ENCODE measurements at regions not wholly inside any gene's neighbourhood (a gene's known extent, or its start where the extent isn't known, plus 50 kb on each side); places are given as distances from the start of the nearest gene placed in this dataset.

- no peak overlapping the region for H3K27ac ChIP-seq (ENCODE audit: low read depth in 2 of 2, low read length in 1 of 2)
- H3K79me2 ChIP-seq (ENCODE audit: insufficient read depth) = no peaks in the 10 kb centered on the region
- H3K9ac ChIP-seq = no peak overlapping the region
- H3K4me2 ChIP-seq = no peak overlapping the region
- no peaks in the 10 kb centered on the region for H3K9me2 ChIP-seq
- POLR2A ChIA-PET = no interaction called here
- no peaks in the 10 kb centered on the region for H3K27me3 ChIP-seq (ENCODE audit: insufficient read depth)
- TF ChIP-seq JUND (IDR thresholded peaks at IDR 0.05) (no peak), GATA2 (CRISPR knock-in tag; IDR thresholded peaks at IDR 0.05) (no peak), MAX (IDR thresholded peaks at IDR 0.05; ENCODE audit: low read depth) (no peak), GABPA (IDR thresholded peaks at IDR 0.05; ENCODE audit: low read depth) (no peak), NRF1 (IDR thresholded peaks at IDR 0.05; ENCODE audit: low read depth, low read length) (no peak), POLR2AphosphoS5 (IDR thresholded peaks at IDR 0.05; ENCODE audit: low read depth, low read length) (no peak), EZH2phosphoT487 (IDR thresholded peaks at IDR 0.05; ENCODE audit: borderline replicate concordance, low read depth) (no peak), SMC3 (IDR thresholded peaks at IDR 0.05; ENCODE audit: low read depth, low read length) (0 out of 2 replicates have a peak, but pooled peaks have one; percentile 17), PBX3 (IDR thresholded peaks at IDR 0.05) (no peak), CTCF (IDR thresholded peaks at IDR 0.05) (peak; percentile 80), FOXM1 (IDR thresholded peaks at IDR 0.05; ENCODE audit: low read depth) (no peak), SIN3A (IDR thresholded peaks at IDR 0.05; ENCODE audit: borderline replicate concordance, low read depth, low read length) (no peak), RAD21 (IDR thresholded peaks at IDR 0.05; ENCODE audit: low read length) (peak; percentile 53)
- peak; percentile 28 for DNase-seq
- H3K9me3 ChIP-seq = no peaks in the 10 kb centered on the region
- no peaks in the 10 kb centered on the region for H4K20me1 ChIP-seq (ENCODE audit: insufficient read depth)
- 45% methylated on average over 4 of the region's 4 CpGs for WGBS (ENCODE audit: low lambda C conversion rate)
- peaks cover 0 to 17% of the 10 kb centered on the region in 2 experiments; a peak in 3 of 4 replicates for H3K4me1 ChIP-seq (ENCODE audit: control insufficient read depth in 1 of 2, insufficient read depth in 2 of 2, low read depth in 1 of 2, low read length in 1 of 2)
- H3F3A ChIP-seq (replicated peaks; ENCODE audit: insufficient read depth) = peaks cover 18% of the 10 kb centered on the region
- H3K36me3 ChIP-seq (replicated peaks in 1 of 2; ENCODE audit: control insufficient read depth in 1 of 2, insufficient read depth in 2 of 2, low read length in 1 of 2) = no peaks in the 10 kb centered on the region
- no peak overlapping the region for H3K4me3 ChIP-seq (ENCODE audit: low read depth in 2 of 2, low read length in 1 of 2)
- CTCF ChIA-PET = interaction anchor here (0.8 kb wide), 1 partner anchor 13 kb away, joined by 3 read pairs; no protein-coding TSS in a partner anchor
- H2AFZ ChIP-seq (ENCODE audit: low read depth) = no peak overlapping the region
These were observed 255.4 kb upstream of the IRAK1BP1 start for GRCh38 chr6:78611886-78612480.

GRCh38 chr6:78614961-78615360, 252.4 kb upstream of the IRAK1BP1 start:
- ChIA-PET CTCF (no interaction called here), POLR2A (no interaction called here)
- Histone ChIP-seq H3K79me2 (ENCODE audit: insufficient read depth) (no peaks in the 10 kb centered on the region), H3K27me3 (ENCODE audit: insufficient read depth) (no peaks in the 10 kb centered on the region), H4K20me1 (ENCODE audit: insufficient read depth) (no peaks in the 10 kb centered on the region), H3K27ac (ENCODE audit: low read depth in 2 of 2, low read length in 1 of 2) (no peak overlapping the region), H3K9me3 (no peaks in the 10 kb centered on the region), H3K4me2 (no peak overlapping the region), H3F3A (replicated peaks; ENCODE audit: insufficient read depth) (peaks cover 3% of the 10 kb centered on the region), H2AFZ (ENCODE audit: low read depth) (peak overlapping the region; percentile 25; the same call in 1 of the 2 replicates), H3K4me3 (ENCODE audit: low read depth in 2 of 2, low read length in 1 of 2) (no peak overlapping the region), H3K36me3 (replicated peaks in 1 of 2; ENCODE audit: control insufficient read depth in 1 of 2, insufficient read depth in 2 of 2, low read length in 1 of 2) (no peaks in the 10 kb centered on the region), H3K9me2 (no peaks in the 10 kb centered on the region), H3K4me1 (ENCODE audit: control insufficient read depth in 1 of 2, insufficient read depth in 2 of 2, low read depth in 1 of 2, low read length in 1 of 2) (peaks cover 0 to 6% of the 10 kb centered on the region in 2 experiments; a peak in 1 of 4 replicates), H3K9ac (no peak overlapping the region)
- 81% methylated on average over 1 of the region's 1 CpG for WGBS (ENCODE audit: low lambda C conversion rate)
- TF ChIP-seq FOSL2 (IDR thresholded peaks at IDR 0.05; ENCODE audit: borderline replicate concordance, low read depth) (no peak), TCF12 (IDR thresholded peaks at IDR 0.05) (no peak), USF2 (IDR thresholded peaks at IDR 0.05; ENCODE audit: borderline replicate concordance, low read depth, low read length) (no peak), MXI1 (IDR thresholded peaks at IDR 0.05; ENCODE audit: low read depth, low read length) (no peak), USF1 (IDR thresholded peaks at IDR 0.05; ENCODE audit: borderline replicate concordance, low read depth) (no peak), IRF3 (IDR thresholded peaks at IDR 0.05; ENCODE audit: low read depth, low read length) (no peak), PBX3 (IDR thresholded peaks at IDR 0.05) (no peak), NRF1 (IDR thresholded peaks at IDR 0.05; ENCODE audit: low read depth, low read length) (no peak)
- no peak for DNase-seq
